ENCODE measurements at regions not wholly inside any gene's neighbourhood (a gene's known extent, or its start where the extent isn't known, plus 50 kb on each side); places are given as distances from the start of the nearest gene placed in this dataset.

GRCh38 chr16:62638964-62639870 lies 603.0 kb upstream of the CDH8 start (continued):
- TF ChIP-seq MXI1 (IDR thresholded peaks at IDR 0.05; ENCODE audit: low read depth, low read length) (0 out of 2 replicates have a peak, but pooled peaks have one; percentile 32), CBX5 (IDR thresholded peaks at IDR 0.05; ENCODE audit: low read depth) (peak; percentile 40; the same call in 1 of the 2 replicates), BCL11A (IDR thresholded peaks at IDR 0.05; ENCODE audit: low read depth, low read length) (peak; percentile 55; the same call in 1 of the 2 replicates), TAF1 (IDR thresholded peaks at IDR 0.05; ENCODE audit: borderline replicate concordance, low read depth, low read length) (no peak), CHD1 (IDR thresholded peaks at IDR 0.05; ENCODE audit: low read depth, low read length) (no peak), RELB (IDR thresholded peaks at IDR 0.05; ENCODE audit: low read depth) (peak; percentile 84), NR2C1 (IDR thresholded peaks at IDR 0.05) (no peak), RAD51 (IDR thresholded peaks at IDR 0.05) (no peak), POU2F2 (IDR thresholded peaks at IDR 0.05; ENCODE audit: borderline replicate concordance, low read depth, low read length) (no peak), BHLHE40 (IDR thresholded peaks at IDR 0.05; ENCODE audit: borderline replicate concordance in 1 of 2, low read depth in 2 of 2, low read length in 1 of 2) (0 out of 4 replicates have a peak, but pooled peaks of 1 of the 2 experiments have one; percentile 3), PAX5 (IDR thresholded peaks at IDR 0.05; ENCODE audit: borderline replicate concordance, low read depth, low read length) (0 out of 2 replicates have a peak, but pooled peaks have one; percentile 28), HSF1 (IDR thresholded peaks at IDR 0.05; ENCODE audit: low read depth, low read length) (no peak), SP1 (IDR thresholded peaks at IDR 0.05; ENCODE audit: low read depth, low read length) (no peak), FOXM1 (IDR thresholded peaks at IDR 0.05; ENCODE audit: low read depth, low read length) (no peak; the same call in 1 of the 2 replicates), POLR2AphosphoS5 (IDR thresholded peaks at IDR 0.05; ENCODE audit: low read length) (no peak), BMI1 (IDR thresholded peaks at IDR 0.05; ENCODE audit: borderline replicate concordance) (peak; percentile 63), ZBTB11 (CRISPR knock-in tag; IDR thresholded peaks at IDR 0.05) (no peak), MEF2A (IDR thresholded peaks at IDR 0.05; ENCODE audit: insufficient read depth, low read depth, low read length) (no peak), RB1 (IDR thresholded peaks at IDR 0.05; ENCODE audit: borderline replicate concordance) (no peak), FOXK2 (IDR thresholded peaks at IDR 0.05) (no peak), USF2 (IDR thresholded peaks at IDR 0.05; ENCODE audit: borderline replicate concordance, low read depth, low read length) (no peak), MEF2B (IDR thresholded peaks at IDR 0.05; ENCODE audit: partially characterized antibody, poor library complexity, severe bottlenecking) (peak; percentile 38), SUZ12 (IDR thresholded peaks at IDR 0.05; ENCODE audit: unreplicated experiment) (no peak)
